Muscle layer of colon (tissue), 2 donors: ENCODE measurements at regions not wholly inside any gene's neighbourhood (a gene's known extent, or its start where the extent isn't known, plus 50 kb on each side); places are given as distances from the start of the nearest gene placed in this dataset.

Experiments
- H3K27ac ChIP-seq: one replicate; pipeline ENCODE4 v1.7.0; 2013; ENCODE audit warnings: low read depth, mild to moderate bottlenecking, low read length, moderate library complexity
- H3K27me3 ChIP-seq, 2 donors: one replicate each; pipeline ENCODE4 v1.7.0; 2013; ENCODE audit warnings: low read length in 2 of 2, mild to moderate bottlenecking in 2 of 2; ENCODE audit not compliant: insufficient read depth in 2 of 2, control insufficient read depth in 1 of 2
- H3K36me3 ChIP-seq: one replicate; pipeline ENCODE4 v1.7.0; 2013; ENCODE audit warnings: mild to moderate bottlenecking, low read length; ENCODE audit not compliant: insufficient read depth
- H3K4me1 ChIP-seq: one replicate; pipeline ENCODE4 v1.7.0; 2013; ENCODE audit warnings: mild to moderate bottlenecking, low read length; ENCODE audit not compliant: insufficient read depth
- H3K4me3 ChIP-seq, 2 donors: one replicate each; pipeline ENCODE4 v1.7.0; 2013; ENCODE audit warnings: low read length in 2 of 2, low read depth in 1 of 2, mild to moderate bottlenecking in 1 of 2, moderate library complexity in 1 of 2
- H3K9ac ChIP-seq: one replicate; pipeline ENCODE4 v1.7.0; 2013; ENCODE audit warnings: low read length
- H3K9me3 ChIP-seq: one replicate; pipeline ENCODE4 v1.7.0; 2013; ENCODE audit warnings: mild to moderate bottlenecking, low read length
- donor health status: abdominal sarcoma.
- donor health status: Adenocarcinoma of cecum.

- Histone ChIP-seq H3K9ac (no peak overlapping the region), H3K4me1 (no peaks in the 10 kb centered on the region), H3K27me3 (no peaks in the 10 kb centered on the region), H3K9me3 (peaks cover 6% of the 10 kb centered on the region), H3K36me3 (no peaks in the 10 kb centered on the region), H3K27ac (no peak overlapping the region), H3K4me3 (no peak overlapping the region)
These were observed 379.8 kb downstream of the TSN start for GRCh38 chr2:122135021-122135937.

GRCh38 chr2:122136056-122136455, 380.6 kb downstream of the TSN start:
- H3K9me3 ChIP-seq = no peaks in the 10 kb centered on the region
- no peaks in the 10 kb centered on the region for H3K36me3 ChIP-seq
- no peak overlapping the region for H3K27ac ChIP-seq
- H3K27me3 ChIP-seq = no peaks in the 10 kb centered on the region
- no peak overlapping the region for H3K9ac ChIP-seq
- no peaks in the 10 kb centered on the region for H3K4me1 ChIP-seq
- H3K4me3 ChIP-seq = no peak overlapping the region

GRCh38 chr2:122138561-122138960, 383.1 kb downstream of the TSN start:
- no peaks in the 10 kb centered on the region for H3K27me3 ChIP-seq
- no peaks in the 10 kb centered on the region for H3K4me1 ChIP-seq
- H3K36me3 ChIP-seq = no peaks in the 10 kb centered on the region
- H3K9me3 ChIP-seq = no peaks in the 10 kb centered on the region
- no peak overlapping the region for H3K27ac ChIP-seq
- H3K9ac ChIP-seq = no peak overlapping the region
- no peak overlapping the region for H3K4me3 ChIP-seq

GRCh38 chr2:122139739-122140420, 384.4 kb downstream of the TSN start:
- Histone ChIP-seq H3K4me3 (no peak overlapping the region), H3K4me1 (no peaks in the 10 kb centered on the region), H3K9me3 (no peaks in the 10 kb centered on the region), H3K27me3 (no peaks in the 10 kb centered on the region), H3K27ac (no peak overlapping the region), H3K9ac (no peak overlapping the region), H3K36me3 (no peaks in the 10 kb centered on the region)

- Histone ChIP-seq H3K27ac (no peak overlapping the region), H3K27me3 (no peaks in the 10 kb centered on the region), H3K36me3 (no peaks in the 10 kb centered on the region), H3K4me3 (no peak overlapping the region), H3K9me3 (no peaks in the 10 kb centered on the region), H3K4me1 (no peaks in the 10 kb centered on the region), H3K9ac (no peak overlapping the region)
These were observed 389.4 kb downstream of the TSN start for GRCh38 chr2:122144884-122145283.

- H3K4me3 ChIP-seq = no peak overlapping the region
- H3K27me3 ChIP-seq = no peaks in the 10 kb centered on the region
- no peak overlapping the region for H3K27ac ChIP-seq
- H3K36me3 ChIP-seq = no peaks in the 10 kb centered on the region
- H3K4me1 ChIP-seq = no peaks in the 10 kb centered on the region
- no peaks in the 10 kb centered on the region for H3K9me3 ChIP-seq
- H3K9ac ChIP-seq = no peak overlapping the region
These were observed 390.4 kb downstream of the TSN start for GRCh38 chr2:122145856-122146255.

- no peak overlapping the region for H3K4me3 ChIP-seq
- no peaks in the 10 kb centered on the region for H3K27me3 ChIP-seq
- no peaks in the 10 kb centered on the region for H3K9me3 ChIP-seq
- no peaks in the 10 kb centered on the region for H3K36me3 ChIP-seq
- H3K9ac ChIP-seq = no peak overlapping the region
- H3K4me1 ChIP-seq = no peaks in the 10 kb centered on the region
- H3K27ac ChIP-seq = no peak overlapping the region
These were observed 392.8 kb downstream of the TSN start for GRCh38 chr2:122148128-122148767.

GRCh38 chr2:122150524-122151280, 395.3 kb downstream of the TSN start:
- no peaks in the 10 kb centered on the region for H3K4me1 ChIP-seq
- no peak overlapping the region for H3K9ac ChIP-seq
- no peak overlapping the region for H3K27ac ChIP-seq
- H3K9me3 ChIP-seq = no peaks in the 10 kb centered on the region
- H3K27me3 ChIP-seq = no peaks in the 10 kb centered on the region
- no peak overlapping the region for H3K4me3 ChIP-seq
- H3K36me3 ChIP-seq = no peaks in the 10 kb centered on the region

GRCh38 chr2:122152571-122152970, 397.1 kb downstream of the TSN start:
- H3K4me1 ChIP-seq = no peaks in the 10 kb centered on the region
- H3K27me3 ChIP-seq = no peaks in the 10 kb centered on the region
- no peak overlapping the region for H3K4me3 ChIP-seq
- H3K9ac ChIP-seq = no peak overlapping the region
- H3K36me3 ChIP-seq = no peaks in the 10 kb centered on the region
- no peaks in the 10 kb centered on the region for H3K9me3 ChIP-seq
- no peak overlapping the region for H3K27ac ChIP-seq

- H3K4me3 ChIP-seq = no peak overlapping the region
- H3K9me3 ChIP-seq = no peaks in the 10 kb centered on the region
- no peak overlapping the region for H3K9ac ChIP-seq
- H3K27me3 ChIP-seq = no peaks in the 10 kb centered on the region
- H3K4me1 ChIP-seq = no peaks in the 10 kb centered on the region
- no peak overlapping the region for H3K27ac ChIP-seq
- H3K36me3 ChIP-seq = no peaks in the 10 kb centered on the region
These were observed 400.9 kb downstream of the TSN start for GRCh38 chr2:122156176-122156890.
